GM10266 (cell line): ENCODE measurements at regions not wholly inside any gene's neighbourhood (a gene's known extent, or its start where the extent isn't known, plus 50 kb on each side); places are given as distances from the start of the nearest gene placed in this dataset.
"Not testable (repeated sequence)": the region's sequence is repeated elsewhere in the genome, so short reads cannot be mapped to it uniquely, and the experiment has no call there.

Experiments used
- DNase-seq: peaks from one replicate; pipeline ENCODE4 v3.0.0; 2012; ENCODE audit errors: extremely low spot score
- CTCF ChIP-seq: IDR thresholded peaks from 2 replicates; pipeline ENCODE4 v1.5.1; 2012; ENCODE audit warnings: mild to moderate bottlenecking, low read depth; ENCODE audit not compliant: control insufficient read depth, insufficient read depth; ENCODE audit errors: missing control alignments

- TF ChIP-seq CTCF: no peak
- DNase-seq: no peak
Observed at GRCh38 chr22:23384431-23384830, 195.7 kb downstream of the IGLL1 start.

- no peak for TF ChIP-seq CTCF
- no peak for DNase-seq
Observed at GRCh38 chr22:23383491-23384361, 196.4 kb downstream of the IGLL1 start.

GRCh38 chr22:23382428-23383218, 197.5 kb downstream of the IGLL1 start:
- no peak for DNase-seq
- TF ChIP-seq CTCF: no peak

- TF ChIP-seq CTCF: no peak
Observed at GRCh38 chr22:23381661-23382427, 198.2 kb downstream of the IGLL1 start.

GRCh38 chr22:23380911-23381310, 199.2 kb downstream of the IGLL1 start:
- no peak for DNase-seq
- no peak for TF ChIP-seq CTCF

More at GRCh38 chr22:23381661-23382427, 198.2 kb downstream of the IGLL1 start:
- no peak for DNase-seq

- no peak for TF ChIP-seq CTCF
- no peak for DNase-seq
Observed at GRCh38 chr22:23380230-23380573, 199.9 kb downstream of the IGLL1 start.

GRCh38 chr22:23379540-23380229, 199.4 kb downstream of the BCR start:
- not testable (repeated sequence) for DNase-seq
